GM21619 (cell line): ENCODE measurements at regions not wholly inside any gene's neighbourhood (a gene's known extent, or its start where the extent isn't known, plus 50 kb on each side); places are given as distances from the start of the nearest gene placed in this dataset.
"Not testable (repeated sequence)": the region's sequence is repeated elsewhere in the genome, so short reads cannot be mapped to it uniquely, and the experiment has no call there.

Source experiments
- ATAC-seq: cut with Tn5 transposase; IDR thresholded peaks from one replicate; pipeline ENCODE4 v1.9.1; 2021; ENCODE audit not compliant: unreplicated experiment

DNA sequence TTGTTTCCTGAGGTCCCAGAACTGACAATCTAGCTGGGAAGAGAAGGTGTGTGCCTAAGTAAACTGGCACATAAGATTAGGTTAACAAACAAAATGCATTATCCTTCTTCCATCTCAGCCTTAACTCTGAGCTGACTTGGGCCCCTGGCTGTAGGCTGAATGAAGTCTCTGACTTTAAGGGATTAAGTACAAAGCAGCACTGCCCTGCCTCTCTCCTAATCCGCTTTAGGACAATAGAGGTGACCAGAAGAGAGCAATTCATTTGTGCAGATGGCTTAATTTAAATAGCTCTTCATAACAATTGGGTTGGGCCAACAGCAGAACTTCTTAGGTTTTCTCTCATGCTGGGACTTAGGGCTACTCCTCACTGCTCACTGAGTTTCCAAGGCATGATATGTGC is 181.6 kb upstream of the SOX14 start:
- no peak for ATAC-seq

DNA sequence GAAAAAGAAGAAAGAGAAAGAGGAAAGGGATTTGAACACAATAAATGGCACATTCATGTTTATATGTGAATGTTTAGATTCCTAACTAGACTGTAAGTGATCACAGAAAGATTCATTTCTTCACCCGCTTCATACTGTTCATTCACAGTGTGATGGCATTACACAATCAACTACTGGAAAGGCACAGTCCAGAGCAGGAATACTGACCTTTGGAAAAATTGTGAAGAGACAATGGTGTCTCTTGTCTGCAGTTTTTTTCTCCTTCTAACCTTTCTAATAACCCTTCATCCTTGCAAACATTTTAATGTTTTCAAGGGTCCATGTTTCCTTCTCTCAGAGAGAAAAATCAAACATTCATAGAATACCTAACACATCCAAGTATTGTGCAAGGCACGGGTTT is 180.9 kb upstream of the SOX14 start:
- no peak for ATAC-seq

DNA sequence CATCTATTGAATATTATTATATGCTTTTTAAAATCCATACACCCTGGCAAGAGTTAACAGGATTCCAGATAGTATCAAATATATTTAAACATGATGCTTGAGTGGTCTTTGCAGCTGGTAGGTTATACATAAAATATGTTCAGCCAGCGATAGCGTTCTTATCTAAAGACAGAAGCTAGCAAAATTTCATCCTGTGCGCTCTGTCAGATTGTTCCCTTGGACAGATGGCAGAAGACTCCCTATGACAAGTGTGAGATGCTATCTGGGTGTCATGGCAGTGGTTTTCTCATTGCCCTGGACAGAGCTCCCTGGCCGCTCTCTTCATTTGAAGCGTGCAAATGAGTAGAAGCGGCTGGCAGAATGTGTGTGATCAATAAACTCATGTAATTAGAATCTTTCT is 175.2 kb upstream of the SOX14 start:
- no peak for ATAC-seq

DNA sequence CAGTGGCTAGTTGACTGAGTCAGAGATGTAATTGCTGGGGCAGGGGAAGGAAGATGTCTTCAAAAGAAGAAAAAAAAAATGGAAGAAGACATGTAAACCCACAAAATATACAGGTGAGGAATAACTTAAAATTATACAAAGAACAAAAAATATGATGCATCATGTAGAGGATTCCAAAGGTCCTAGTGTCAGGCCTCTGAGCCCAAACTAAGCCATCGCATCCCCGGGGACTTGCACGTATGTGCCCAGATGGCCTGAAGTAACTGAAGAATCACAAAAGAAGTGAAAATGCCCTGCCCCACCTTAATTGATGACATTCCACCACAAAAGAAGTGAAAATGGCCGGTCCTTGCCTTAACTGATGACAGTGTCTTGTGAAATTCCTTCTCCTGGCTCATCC is 168.7 kb upstream of the SOX14 start:
- ATAC-seq, result not testable (repeated sequence)

DNA sequence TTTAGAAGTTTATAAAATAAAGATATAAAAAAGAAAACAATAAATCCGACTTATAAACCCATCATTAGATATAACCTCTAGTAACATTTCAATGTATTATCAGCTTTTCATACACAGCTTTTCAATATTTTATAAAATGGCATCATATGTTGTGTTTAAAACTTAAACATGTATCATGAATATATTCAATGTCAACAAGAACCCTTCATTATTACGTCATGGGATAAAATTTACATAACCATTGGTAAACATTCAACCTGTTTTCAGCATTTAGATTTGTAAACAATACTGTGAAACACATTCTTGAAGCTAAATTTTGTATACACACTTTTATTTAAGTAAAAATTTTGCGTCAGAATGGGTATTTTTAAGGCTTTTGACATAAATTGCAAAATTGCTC is 153.4 kb upstream of the SOX14 start:
- ATAC-seq, result no peak

DNA sequence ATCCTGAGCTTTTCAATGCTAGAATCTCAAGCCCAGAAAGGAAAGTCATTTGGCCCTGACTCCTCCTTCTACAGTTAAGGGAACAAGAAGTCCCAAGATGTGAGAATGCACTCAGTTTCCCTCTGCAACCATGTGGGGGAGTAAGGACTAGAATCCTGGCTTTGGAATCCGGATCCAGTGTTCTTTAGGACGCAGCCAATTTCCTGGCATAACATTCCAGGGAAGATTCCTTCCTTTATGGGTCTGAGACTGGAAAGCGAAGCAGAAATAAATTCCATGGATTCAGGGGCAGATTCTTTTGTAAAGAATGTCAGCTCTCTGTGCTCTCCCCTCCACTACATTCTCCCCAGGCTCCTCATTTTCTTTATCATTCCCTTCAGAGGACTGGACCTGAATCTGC is 151.8 kb upstream of the SOX14 start:
- no peak for ATAC-seq

DNA sequence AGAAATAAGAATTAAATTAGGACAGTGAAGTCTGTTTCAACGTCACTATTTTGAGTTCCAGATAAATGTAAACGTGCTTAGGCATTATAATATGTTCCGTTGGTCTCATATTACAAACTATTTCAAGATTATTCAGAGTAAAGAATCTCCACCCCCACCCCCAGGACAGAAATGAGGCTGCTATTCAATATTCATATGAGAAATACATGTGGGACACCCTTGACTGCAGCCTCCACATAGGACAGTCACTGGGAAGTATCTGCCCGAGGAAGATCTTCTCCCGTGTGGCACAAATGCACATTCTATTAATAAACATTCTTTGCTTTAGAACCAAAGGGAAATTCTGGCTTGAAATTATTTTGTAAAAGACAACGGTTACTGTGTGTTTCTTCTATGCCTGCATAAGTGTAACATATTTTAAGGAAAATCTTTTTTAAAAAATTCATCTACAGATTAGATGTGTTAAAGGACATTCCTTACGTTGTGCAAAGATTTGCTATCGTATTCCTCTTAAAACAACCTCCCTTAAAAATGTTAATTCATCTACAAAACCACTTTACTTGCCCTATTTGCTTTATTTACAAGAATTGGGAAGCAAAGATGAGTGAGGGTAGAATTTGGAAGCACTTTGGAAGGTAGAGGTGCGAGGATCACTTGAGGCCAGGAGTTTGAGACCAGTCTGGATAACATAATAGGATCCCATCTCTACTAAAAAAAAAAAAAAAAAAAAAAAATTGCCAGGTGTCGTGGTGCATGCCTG is 148.3 kb upstream of the SOX14 start:
- ATAC-seq, result no peak

DNA sequence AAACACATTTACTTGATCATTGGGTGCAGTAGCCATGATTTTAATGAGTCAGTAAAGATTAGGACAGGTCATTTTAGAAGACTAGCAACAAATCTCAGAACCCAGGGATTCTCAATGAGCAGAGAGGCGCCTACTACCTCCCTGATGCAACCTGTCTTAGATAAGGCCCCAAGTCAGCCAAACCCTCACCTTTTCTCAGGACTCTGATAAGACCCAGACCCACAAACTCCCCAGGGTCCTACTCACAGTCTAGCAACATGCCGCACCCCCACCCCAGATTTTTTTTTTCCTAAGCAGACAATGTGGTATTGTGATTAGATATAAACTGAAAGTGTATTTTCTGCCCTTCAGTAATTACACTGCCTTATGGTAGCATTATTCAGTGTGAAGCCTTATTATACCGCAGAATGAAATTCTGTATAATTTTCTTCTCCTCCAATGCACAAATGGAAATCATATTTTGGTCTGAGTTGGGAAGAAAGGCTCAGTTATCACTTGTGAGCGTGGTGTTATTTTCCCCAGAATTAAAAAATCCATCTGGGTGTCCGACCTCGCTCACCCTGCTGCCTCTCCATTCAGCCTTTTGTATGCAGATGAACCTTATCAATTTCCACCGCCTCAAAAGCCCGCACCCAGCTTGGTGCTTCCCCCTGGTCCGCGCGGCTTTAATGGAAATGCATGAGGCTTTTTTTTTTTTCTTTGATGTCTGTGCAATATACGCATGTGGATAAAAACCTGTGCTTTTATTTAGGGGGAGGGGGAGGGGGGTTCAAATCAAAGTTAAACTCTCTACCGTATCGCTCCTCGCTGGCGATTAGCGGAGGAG is 122.0 kb upstream of the SOX14 start:
- no peak for ATAC-seq

DNA sequence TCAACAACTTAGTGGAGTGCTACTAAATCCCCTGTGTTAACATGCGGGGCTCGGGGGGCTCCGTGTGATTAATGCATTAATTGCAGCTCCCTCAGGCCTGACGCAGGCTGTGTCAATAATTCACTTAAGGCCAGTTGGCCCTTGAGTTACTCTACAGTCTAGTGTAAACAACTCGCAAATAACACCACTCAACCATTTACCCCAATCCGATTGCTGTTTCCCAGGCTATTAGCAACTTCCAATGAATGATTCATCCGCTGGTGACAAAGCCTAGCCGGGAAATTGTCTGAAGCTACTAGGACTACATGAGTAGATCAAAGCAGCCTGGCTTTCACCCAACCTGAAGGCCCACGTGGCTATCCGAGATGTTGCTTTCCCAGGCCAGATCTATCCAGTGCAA is 121.3 kb upstream of the SOX14 start:
- ATAC-seq, result no peak

DNA sequence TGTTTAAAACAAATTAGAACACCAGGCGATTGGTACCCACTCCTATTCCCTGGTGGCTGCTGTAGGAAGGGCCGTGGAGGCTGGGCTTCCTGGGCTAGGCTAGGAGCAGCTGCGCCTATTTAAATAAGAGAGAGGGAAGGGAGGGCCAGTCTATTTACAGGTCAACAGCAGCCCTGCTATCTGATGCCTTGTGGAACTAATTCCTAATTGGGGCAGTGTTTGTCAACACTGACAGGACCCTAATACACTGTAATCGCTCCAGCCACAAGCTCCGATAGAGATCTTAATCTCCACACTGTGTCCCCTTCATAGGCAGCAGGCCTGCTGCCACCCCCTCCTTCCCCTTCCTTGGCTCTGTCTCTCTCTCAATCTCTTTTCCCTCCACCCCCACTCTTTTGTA is 116.9 kb upstream of the SOX14 start:
- ATAC-seq, result no peak

DNA sequence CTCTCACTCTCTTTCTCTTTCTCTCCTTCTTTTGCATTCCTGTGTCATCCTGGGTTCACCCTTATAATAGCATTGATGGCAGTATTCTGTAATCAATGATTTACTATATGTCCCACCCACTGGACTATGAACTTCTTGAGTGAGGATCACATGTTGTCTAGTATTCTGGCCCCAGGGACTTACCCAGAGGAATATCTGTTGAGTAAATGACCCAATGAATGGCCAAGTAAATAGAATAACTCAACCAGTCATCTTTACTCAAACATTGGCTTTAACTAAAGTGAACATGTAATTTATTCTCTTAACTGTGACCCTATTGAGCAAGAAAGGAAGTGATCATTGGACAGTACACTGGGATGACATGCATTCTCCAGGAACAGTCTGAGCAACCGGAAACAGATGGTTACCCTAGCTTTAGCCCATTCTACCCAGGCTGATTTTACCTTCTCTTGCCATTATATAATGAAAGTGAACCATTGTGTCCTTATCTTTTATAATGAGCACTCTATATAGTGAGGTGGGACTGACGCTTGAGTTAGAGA is 94.5 kb upstream of the SOX14 start:
- ATAC-seq, result no peak

DNA sequence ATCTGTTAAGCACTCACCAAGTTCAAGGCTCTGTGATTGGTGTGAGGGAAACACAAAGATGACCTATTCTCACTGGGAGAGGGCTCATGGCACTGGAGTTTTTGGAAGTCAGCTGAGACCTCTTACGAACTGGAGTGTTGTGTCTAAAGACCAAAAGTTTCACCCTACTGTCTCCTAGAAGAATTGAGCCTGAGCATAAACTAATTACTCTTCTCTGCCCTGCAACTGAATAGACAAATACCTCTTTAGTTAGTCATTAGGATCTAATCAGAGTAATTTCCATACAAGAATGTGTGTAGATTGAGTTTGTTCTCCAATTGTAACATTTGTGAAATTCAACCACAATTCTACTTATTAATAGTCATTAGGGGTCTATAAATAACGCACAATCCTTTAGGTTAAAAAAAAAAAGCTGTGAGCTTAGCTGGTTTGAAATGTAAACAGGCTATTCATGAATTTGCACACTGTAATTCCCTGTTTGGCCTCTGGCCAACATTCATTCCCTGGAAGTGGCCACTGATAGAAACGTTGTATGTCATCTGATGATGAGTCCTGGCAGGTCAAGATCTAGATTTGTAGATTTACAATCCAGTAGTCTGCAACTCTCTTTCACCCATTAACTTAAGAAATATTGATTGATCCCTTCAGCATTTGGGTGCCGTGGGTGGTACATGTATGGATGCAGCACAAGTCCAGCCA is 76.8 kb upstream of the SOX14 start:
- no peak for ATAC-seq

DNA sequence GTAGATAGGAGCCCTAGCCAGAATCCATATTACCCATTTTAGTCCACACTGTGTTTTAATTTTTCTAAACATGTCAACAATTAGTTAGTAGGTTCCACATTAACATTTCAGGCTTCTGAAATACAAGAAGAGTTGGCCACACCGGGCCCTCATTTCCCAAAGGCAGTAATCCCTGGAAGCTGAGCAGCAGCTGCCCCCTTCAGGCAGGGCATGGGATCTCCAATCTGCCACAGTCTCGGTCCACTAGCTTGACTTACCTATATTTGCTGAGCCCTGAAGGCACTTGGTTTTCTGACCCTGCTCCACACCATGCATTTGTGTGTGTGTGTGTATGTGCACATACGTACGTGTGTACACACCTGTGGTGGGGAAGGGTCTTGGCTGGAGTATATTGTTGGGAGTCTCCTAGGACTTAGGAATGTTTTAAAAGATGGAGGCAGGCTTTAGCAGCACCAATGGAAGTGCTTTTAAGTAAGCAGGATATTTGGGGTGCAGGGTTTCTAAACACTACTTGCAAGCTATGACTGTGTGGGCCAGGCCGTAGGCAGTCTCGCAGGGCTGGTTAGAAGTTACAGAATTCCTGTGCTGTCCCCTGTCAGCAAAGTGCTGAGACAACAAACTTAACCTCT is 71.2 kb upstream of the SOX14 start:
- ATAC-seq, result no peak

DNA sequence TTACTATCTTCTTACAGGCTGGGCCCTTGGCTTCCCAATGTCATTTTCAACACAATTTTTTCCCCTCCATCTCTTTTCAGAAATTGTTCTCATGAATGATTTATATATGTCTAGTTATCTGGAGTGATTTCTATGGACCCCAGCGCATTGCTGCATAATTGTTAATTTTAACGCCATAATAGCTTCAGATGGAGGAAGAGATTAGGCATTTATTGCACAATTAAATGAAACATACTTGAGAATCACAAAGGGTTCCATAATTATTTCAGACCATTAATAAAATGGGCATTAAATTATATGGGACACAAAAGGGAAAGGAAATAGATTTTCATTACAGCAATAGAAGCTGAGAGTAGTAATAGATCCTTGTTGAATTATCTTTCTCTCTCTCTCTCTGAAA is 70.3 kb upstream of the SOX14 start:
- no peak for ATAC-seq

DNA sequence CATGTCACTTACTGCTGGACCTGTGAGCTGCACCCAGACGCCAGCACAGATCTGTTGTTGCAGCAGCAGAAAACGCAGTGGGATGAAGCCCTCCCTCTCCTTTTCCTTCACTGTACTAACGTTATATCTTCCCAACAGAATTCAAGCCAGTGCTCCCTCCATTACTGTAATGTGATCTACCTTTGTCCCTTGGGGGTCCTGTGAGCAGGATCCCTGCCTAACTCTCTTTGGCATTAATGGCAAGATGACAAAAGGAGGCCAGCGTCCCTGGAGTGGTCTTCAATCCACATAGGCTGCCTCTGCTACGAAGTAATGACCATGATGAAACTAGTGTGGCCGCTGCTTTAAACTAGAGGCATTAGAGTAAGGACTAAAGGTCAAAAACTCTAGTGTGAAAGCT is 69.3 kb upstream of the SOX14 start:
- ATAC-seq, result no peak

DNA sequence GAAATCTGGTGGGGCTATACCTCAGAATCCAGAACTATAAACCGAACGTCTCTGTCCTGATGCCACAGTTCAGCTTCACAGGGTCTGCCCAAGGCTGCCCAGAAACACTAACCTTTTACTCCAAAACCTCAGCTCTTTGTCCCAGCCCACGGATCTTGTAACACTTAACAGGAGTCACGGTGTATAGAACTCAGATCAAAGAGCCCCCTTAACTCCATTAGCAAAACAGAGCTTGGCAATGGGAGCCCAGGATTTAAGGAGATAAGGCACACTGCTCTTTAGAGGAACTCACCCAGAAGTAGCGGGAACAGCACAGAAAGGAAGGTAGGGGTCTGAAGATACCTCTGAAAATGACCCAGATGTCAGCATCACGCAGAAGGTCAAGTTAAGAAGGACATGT is 68.8 kb upstream of the SOX14 start:
- ATAC-seq, result no peak

DNA sequence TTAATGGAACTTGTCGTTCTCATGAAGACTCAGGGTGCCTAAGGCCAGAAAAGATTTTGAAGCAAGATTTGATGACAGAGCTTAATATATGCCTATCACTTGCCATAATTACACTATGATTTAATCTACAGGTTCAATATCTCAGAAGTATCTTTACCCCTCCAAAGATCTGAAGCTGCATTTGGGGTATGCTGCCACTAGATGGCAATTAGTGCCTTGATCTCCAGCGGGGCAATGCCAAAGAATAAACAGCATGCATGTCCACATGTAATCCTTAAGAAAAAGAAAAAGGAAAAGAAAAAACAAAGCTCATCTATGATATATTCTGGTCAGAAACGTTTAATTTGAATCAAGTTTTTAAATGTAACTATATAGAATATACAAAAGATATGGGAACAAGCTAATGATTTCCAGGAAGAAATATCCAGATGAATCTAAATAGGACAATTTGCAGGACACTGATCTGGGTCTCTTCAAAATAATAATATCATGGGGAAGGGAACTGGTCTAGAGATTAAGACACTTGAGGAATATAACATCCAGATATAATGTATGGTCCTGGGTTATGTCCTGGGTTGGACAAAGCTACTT is 55.0 kb upstream of the SOX14 start:
- no peak for ATAC-seq

DNA sequence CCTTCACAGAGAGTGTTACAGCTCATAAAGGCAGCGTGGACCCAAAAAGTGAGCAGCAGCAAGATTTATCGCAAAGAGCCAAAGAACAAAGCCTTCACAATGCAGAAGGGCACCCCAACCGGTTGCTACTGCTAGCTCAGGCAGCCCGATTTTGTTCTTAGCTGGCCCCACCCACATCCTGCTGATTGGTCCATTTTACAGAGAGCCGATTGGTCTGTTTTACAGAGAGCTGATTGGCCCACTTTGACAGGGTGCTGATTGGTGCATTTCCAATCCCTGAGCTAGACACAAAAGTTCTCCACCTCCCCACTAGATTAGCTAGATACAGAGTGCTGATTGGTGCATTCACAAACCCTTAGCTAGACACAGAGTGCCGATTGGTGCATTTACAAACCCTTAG is 50.1 kb upstream of the SOX14 start:
- ATAC-seq, result not testable (repeated sequence)
